NCI-H1436 (cell line): ENCODE measurements at regions not wholly inside any gene's neighbourhood (a gene's known extent, or its start where the extent isn't known, plus 50 kb on each side); places are given as distances from the start of the nearest gene placed in this dataset.
"Not testable (repeated sequence)": the region's sequence is repeated elsewhere in the genome, so short reads cannot be mapped to it uniquely, and the experiment has no call there.

ENCODE experiments used
- DNase-seq: peaks from one replicate; lab custom pipeline; 2025; lab: John Stamatoyannopoulos, UW

DNA sequence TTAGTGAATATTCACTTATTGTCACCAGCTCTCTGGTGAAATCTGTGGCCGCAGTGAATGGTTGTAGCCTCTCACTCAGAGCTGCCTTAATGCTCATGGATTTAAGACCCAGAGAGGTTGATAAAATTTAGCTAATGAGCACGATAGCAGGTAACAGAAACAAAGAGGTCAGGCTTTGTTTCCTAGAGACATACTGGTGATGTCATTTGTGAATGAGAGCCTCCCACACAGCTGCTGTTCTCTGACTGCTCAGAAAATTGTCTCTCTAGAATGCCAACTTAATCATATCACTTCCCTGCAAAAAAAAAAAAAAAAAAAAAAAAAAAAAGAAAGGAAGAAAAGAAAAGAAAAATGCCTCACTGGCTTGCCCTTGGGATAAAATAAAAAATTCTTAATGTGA lies 411.7 kb upstream of the MYT1L start:
- peak; percentile 17 for DNase-seq

GRCh38 chr2:2740238-2740775 lies 409.2 kb upstream of the MYT1L start:
- no peak for DNase-seq

GRCh38 chr2:2739231-2739795 lies 408.2 kb upstream of the MYT1L start:
- no peak for DNase-seq

DNA sequence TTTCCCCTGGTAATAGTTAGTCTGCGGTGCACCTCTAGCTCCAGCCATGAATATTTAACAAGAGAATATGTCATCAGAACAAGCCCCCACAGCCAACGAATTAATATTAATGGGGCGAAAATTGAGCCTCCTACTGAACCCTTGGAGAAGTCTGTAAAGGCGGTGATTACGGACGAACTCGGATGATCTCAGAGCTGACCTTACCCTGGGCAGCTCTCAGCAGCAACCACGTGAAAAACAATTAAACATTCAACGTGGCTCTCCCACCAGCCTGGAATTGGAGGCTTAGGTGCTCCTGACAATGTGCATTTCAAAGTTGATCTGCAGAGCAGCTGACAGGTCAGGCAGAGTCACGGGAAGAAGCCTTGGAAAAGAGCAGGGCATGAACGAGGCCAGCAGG lies 407.6 kb upstream of the MYT1L start:
- no peak for DNase-seq

DNA sequence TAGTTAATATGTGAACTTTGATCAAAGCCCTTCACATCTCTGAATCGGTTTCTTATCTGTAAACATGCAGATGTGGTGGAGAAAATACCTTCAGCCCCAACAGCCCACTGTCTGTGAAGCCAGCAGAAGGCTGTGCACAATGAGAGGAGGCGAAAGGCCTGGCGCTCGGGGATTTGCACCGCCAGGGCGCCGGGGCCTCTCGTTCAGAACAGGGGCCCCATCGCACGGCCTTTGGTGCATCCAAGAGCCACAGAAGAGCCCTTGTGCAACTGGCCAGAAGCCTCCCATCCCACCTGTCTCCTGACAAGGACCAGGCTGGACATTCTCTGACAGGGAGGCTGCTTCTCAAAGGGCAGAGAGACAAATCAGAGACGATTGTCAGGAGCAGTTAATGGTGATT lies 407.2 kb upstream of the MYT1L start:
- no peak for DNase-seq

DNA sequence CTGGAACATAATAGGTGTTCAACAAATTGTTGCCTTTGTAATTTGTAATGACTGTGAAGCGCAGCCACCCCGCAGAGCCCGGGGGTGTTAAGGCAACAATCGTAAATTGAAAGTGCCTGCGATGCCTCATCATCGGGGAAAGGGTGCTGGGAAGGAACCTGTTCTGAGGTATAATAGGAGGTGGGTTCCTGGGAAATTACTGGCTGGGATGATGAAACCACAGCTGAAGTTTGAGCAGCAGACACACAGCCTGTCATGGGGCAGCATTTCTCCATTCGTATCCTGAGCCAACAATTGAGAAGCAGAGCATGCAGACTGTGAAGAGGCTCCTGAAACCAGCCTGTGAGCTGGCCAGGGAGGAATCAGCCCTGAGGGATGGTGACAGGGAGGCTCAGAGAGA lies 404.0 kb upstream of the MYT1L start:
- peak; percentile 17 for DNase-seq

DNA sequence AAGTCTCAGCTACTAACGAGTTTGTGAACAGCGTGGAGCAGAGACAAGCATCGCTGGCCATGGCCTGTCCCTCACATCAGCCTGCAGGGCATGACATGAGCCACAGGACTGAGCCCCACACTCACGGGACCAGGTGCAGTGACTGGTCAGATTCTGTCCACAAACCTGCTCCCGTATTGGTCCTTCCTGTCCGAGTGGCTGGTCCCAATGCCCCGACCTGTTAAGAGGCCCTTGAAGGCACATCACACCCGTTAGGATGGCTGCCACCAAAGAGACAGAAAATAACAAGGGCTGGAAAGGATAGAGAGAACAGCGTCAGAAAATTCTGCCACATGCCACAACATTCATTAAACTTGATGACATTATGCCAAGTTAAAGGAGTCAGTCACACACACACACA lies 403.2 kb upstream of the MYT1L start:
- no peak for DNase-seq

DNA sequence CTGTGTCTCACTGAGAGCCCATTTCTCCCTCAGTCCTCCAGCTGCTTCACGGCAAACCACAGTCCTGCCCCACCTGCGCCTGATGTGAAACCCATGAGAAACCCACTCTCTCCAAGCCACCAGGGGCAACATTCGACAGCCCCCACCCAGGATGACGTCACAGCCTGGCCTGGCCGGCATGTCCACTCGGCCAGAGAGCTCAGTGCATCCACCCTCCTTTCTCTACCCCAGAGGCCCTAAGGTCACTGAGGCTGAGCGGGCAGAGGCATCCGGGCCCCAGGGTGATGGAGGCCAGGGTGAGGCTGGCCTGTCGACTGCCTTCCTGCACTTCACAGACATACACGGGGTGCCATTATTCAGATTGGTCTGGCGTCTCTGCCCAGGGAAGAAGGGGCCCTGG lies 402.7 kb upstream of the MYT1L start:
- DNase-seq: no peak

DNA sequence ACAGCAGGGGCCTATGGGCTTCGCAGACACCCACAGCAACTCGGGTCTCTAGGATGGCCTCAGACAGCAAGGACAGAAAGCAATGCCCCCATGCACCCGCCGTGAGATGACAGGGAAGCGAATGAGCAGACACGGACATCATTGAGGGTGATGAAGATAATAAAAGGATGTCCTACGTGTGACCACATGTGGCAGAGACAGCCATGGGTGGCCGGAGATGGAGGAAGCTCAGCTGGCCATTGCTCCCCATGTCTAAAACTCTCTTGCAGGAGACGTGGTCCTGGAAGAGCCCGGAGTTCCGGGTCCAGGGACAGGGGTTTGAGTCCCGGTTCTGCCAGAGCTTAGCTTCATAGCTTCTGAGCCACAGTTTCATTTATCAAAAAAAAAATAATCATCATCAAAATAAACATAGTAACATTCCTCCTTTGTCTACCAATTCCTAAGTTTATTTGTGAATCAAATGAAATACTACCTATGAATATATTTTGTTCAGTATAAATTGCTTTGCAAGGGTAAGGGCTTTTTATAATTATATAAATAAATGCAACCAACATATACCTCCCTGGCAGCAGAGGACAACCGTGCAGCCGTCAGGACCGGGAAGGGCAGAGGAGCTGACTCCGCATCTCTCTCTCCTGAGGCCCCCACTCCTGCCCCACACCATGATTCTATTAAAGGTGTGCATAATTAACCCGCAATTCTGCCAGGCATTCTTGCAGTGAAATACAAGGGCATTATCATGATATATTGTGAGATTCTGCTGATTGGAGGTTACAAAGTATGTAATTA lies 401.4 kb upstream of the MYT1L start:
- DNase-seq: no peak

- DNase-seq: no peak
These were observed 400.8 kb upstream of the MYT1L start for GRCh38 chr2:2731816-2732284.

DNA sequence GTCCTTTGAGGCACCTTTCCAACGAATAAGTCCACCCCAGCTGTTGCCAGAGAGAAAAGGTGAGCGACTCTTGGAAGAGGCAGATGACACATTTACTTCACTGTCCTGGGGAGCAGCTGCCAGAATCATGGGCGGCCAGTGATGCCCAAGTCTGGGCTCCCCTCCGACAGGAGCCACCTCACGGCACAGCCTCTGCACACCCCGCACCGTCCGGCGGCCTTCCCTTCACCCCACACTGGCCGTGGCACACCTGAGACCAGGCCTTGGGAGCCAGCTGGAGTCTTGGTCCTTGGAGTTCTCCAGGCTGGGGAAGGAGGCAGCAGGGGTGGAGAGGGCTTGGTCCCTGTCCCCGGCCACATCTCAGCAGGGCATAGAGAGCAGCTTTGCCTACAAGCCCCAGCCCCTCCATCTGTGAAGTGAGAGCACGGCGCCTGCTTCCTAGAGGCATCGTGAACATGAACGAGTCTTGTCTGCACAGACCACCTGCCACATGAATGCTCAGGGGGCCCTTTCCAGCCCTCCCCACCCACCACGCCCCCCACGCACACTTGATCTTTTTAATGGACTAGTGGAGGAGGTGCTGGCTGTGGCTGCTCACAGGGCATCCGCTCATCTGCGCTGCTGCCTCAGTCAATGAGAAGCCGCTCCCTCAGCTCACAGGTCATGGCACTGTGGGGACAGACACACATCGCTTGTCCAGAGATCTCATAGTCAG lies 400.2 kb upstream of the MYT1L start:
- no peak for DNase-seq

GRCh38 chr2:2730301-2730833 lies 399.3 kb upstream of the MYT1L start:
- DNase-seq: no peak

DNA sequence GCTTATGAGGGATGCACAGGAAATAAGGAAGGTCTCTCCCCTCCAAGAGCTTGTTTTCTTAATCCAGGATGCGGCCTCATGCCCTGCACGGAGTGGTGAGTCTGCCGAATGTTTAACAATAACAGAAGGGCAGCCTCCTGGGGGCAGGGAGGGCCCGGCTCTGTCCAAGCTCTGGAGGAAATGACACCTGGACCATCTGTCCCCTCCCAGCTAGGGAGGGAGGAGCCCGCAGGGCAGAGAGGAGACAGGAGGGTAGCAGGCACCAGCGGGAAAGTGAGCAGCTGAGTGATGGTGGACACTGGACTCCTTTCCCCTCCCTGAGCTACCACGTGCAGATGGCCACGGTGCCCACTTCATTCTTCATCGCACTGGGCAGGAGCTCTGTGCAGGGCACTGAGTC lies 398.2 kb upstream of the MYT1L start:
- no peak for DNase-seq

GRCh38 chr2:2728635-2729034 lies 397.6 kb upstream of the MYT1L start:
- DNase-seq: no peak

DNA sequence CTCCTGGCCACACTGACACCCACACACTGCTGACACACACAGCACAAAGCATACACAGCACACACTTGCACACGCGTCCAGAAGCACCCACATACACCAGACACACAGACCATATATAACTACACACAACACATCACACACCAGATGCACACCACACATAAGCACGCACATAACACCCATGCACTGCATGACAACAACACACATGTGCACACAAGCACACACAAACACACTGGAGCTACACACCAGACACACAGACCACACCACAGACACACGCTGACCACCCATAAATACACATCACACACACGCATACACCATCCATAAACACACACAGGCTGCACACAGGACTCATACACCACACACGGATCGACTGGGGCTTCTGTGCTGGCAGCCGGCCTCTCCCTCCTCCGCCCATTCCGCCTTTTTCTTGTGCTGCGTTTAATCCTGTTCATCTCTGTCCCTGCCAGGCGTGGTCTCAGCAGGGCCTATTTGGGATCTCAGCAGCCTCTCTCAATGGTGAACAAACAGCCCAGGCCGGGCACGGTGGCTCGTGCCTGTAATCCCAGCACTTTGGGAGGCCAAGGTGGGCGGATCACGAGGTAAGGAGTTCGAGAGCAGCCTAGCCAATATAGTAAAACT lies 396.9 kb upstream of the MYT1L start:
- no peak for DNase-seq

- no peak for DNase-seq
These were observed 395.1 kb upstream of the MYT1L start for GRCh38 chr2:2726163-2726562.

GRCh38 chr2:2723064-2723463 lies 392.0 kb upstream of the MYT1L start:
- no peak for DNase-seq

DNA sequence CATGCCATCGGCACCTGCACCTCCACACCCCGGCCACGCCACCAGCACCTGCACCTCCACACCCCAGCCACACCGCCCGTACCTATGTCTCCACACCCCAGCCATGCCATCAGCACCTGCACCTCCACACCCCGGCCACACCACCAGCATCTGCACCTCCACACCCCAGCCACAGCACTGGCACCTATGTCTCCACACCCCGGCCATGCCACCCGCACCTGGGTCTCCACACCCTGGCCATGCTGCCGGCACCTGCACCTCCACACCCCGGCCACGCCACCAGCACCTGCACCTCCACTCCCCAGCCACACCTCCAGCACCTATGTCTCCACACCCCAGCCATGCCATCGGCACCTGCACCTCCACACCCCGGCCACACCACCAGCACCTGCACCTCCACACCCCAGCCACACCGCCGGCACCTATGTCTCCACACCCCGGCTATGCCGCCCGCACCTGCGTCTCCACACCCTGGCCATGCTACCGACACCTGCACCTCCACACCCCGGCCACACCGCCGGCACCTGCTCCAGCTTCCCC lies 390.3 kb upstream of the MYT1L start:
- DNase-seq: no peak

GRCh38 chr2:2720806-2721205 lies 389.7 kb upstream of the MYT1L start:
- not testable (repeated sequence) for DNase-seq

- DNase-seq: no peak
These were observed 389.3 kb upstream of the MYT1L start for GRCh38 chr2:2720351-2720750.

DNA sequence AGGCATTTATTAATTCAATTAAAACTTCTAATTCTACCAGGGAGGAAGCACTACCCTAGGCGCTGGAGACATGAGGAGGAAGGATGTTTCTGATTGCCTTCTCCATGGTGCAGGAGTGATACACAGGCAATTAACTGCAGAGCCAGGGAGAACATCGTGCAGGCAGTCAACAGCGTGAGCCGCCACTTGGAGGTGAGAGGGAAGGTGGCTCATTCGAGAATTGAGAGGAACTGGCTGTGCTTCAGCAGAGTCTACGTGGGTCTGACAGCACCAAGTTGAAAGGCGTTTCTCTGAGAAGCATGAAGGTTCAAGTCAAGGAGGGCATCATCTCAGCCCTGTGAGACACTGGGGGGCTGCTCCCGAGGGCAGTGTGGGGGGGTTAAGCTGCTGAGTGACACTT lies 388.7 kb upstream of the MYT1L start:
- no peak for DNase-seq

DNA sequence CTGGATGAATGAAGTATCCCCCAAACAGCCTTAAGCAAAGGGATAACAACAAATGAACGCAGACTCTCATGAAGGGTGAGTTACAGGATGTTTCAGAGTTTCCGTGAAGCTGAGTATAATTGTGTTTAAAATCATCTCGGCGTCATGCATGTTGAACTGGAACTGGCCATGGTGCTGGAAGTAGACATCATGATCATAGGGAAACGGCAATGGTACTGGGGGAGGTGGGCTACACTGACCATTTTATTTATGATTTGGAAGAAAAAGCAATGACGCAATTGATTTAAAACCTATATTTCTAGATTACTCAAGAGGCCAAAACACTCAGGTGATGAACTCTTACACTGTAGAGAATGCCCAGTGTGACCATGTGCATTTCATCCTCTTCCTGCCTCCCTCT lies 387.9 kb upstream of the MYT1L start:
- no peak for DNase-seq
